ENCODE measurements at regions not wholly inside any gene's neighbourhood (a gene's known extent, or its start where the extent isn't known, plus 50 kb on each side); places are given as distances from the start of the nearest gene placed in this dataset.
A peak's percentile ranks its signal among the peaks of the same experiment; 100 is the strongest.

- peak overlapping the region; percentile 15 to 73 (median 50) for H3K27ac ChIP-seq
- 10 to 50% methylated on average over 10 of the region's 10 CpGs for WGBS, 2 donors
These were observed 441.1 kb upstream of the JARID2 start for GRCh38 chr6:14804785-14805210.

GRCh38 chr6:14806101-14806500 lies 439.8 kb upstream of the JARID2 start:
- Histone ChIP-seq H3K27ac (no peak overlapping the region), H3K27me3 (no peaks in the 10 kb centered on the region), H3K9me3 (no peaks in the 10 kb centered on the region), H3K36me3 (no peaks in the 10 kb centered on the region), H3K4me3 (no peak overlapping the region), H3K4me1 (peaks cover 0 to 17% (median 13%) of the 10 kb centered on the region in 4 donors)
- WGBS, 2 donors = 95 to 96% methylated on average over 2 of the region's 2 CpGs
- DNase-seq = no peak
- TF ChIP-seq POLR2A (IDR thresholded peaks at IDR 0.05) = no peak
- no peak for TF ChIP-seq EP300 (IDR thresholded peaks at IDR 0.05)
- TF ChIP-seq, protein P1, sequence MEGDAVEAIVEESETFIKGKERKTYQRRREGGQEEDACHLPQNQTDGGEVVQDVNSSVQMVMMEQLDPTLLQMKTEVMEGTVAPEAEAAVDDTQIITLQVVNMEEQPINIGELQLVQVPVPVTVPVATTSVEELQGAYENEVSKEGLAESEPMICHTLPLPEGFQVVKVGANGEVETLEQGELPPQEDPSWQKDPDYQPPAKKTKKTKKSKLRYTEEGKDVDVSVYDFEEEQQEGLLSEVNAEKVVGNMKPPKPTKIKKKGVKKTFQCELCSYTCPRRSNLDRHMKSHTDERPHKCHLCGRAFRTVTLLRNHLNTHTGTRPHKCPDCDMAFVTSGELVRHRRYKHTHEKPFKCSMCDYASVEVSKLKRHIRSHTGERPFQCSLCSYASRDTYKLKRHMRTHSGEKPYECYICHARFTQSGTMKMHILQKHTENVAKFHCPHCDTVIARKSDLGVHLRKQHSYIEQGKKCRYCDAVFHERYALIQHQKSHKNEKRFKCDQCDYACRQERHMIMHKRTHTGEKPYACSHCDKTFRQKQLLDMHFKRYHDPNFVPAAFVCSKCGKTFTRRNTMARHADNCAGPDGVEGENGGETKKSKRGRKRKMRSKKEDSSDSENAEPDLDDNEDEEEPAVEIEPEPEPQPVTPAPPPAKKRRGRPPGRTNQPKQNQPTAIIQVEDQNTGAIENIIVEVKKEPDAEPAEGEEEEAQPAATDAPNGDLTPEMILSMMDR (IDR thresholded peaks at IDR 0.05) = no peak
- TF ChIP-seq POLR2AphosphoS5 (IDR thresholded peaks at IDR 0.05) = no peak
- intact Hi-C loops (cut with DNase I) = no loop called here

More at GRCh38 chr6:14804785-14805210, 441.1 kb upstream of the JARID2 start:
- intact Hi-C loops (cut with DNase I) = no loop called here
- Histone ChIP-seq H3K9me3 (no peaks in the 10 kb centered on the region), H3K4me1 (peaks cover 0 to 17% (median 13%) of the 10 kb centered on the region in 4 donors), H3K36me3 (no peaks in the 10 kb centered on the region), H3K27me3 (no peaks in the 10 kb centered on the region), H3K4me3 (no peak overlapping the region)
- TF ChIP-seq, protein P1 (IDR thresholded peaks at IDR 0.05) = no peak
- TF ChIP-seq EP300 (IDR thresholded peaks at IDR 0.05) = peak in 2 of 4 donors; percentile 29 to 55
- TF ChIP-seq POLR2AphosphoS5 (IDR thresholded peaks at IDR 0.05) = peak; percentile 76 to 90 (median 84)
- no peak for TF ChIP-seq POLR2A (IDR thresholded peaks at IDR 0.05)
- DNase-seq = peak; percentile 95

- intact Hi-C loops (cut with DNase I) = no loop called here
- Histone ChIP-seq H3K36me3 (no peaks in the 10 kb centered on the region), H3K27me3 (no peaks in the 10 kb centered on the region), H3K27ac (no peak overlapping the region), H3K4me1 (peaks cover 0 to 17% (median 13%) of the 10 kb centered on the region in 4 donors), H3K4me3 (no peak overlapping the region), H3K9me3 (no peaks in the 10 kb centered on the region)
- TF ChIP-seq, protein P1 (IDR thresholded peaks at IDR 0.05) = no peak
- TF ChIP-seq POLR2AphosphoS5 (IDR thresholded peaks at IDR 0.05) (no peak), EP300 (IDR thresholded peaks at IDR 0.05) (no peak), POLR2A (IDR thresholded peaks at IDR 0.05) (no peak)
- WGBS, 2 donors = 94 to 97% methylated on average over 6 of the region's 6 CpGs
- DNase-seq = no peak
These were observed 438.7 kb upstream of the JARID2 start for GRCh38 chr6:14807130-14807529.

- no peak overlapping the region for H3K4me3 ChIP-seq
- H3K36me3 ChIP-seq = no peaks in the 10 kb centered on the region
- TF ChIP-seq POLR2AphosphoS5 (IDR thresholded peaks at IDR 0.05) = no peak
- TF ChIP-seq, protein P1 (IDR thresholded peaks at IDR 0.05) = no peak
- TF ChIP-seq EP300 (IDR thresholded peaks at IDR 0.05) = no peak
- no peak for TF ChIP-seq POLR2A (IDR thresholded peaks at IDR 0.05)
- WGBS, 2 donors = 94 to 96% methylated on average over 7 of the region's 7 CpGs
- intact Hi-C loops (cut with DNase I) = no loop called here
- H3K9me3 ChIP-seq = no peaks in the 10 kb centered on the region
- peaks cover 0 to 17% (median 13%) of the 10 kb centered on the region in 4 donors for H3K4me1 ChIP-seq
- no peak for DNase-seq
- no peaks in the 10 kb centered on the region for H3K27me3 ChIP-seq
- H3K27ac ChIP-seq = no peak overlapping the region
These were observed 437.9 kb upstream of the JARID2 start for GRCh38 chr6:14807971-14808370.

GRCh38 chr6:14810021-14810420 lies 435.8 kb upstream of the JARID2 start:
- TF ChIP-seq, protein P1 (IDR thresholded peaks at IDR 0.05) = no peak
- no peak for TF ChIP-seq EP300 (IDR thresholded peaks at IDR 0.05)
- no peak for TF ChIP-seq POLR2AphosphoS5 (IDR thresholded peaks at IDR 0.05)
- TF ChIP-seq POLR2A (IDR thresholded peaks at IDR 0.05) = no peak
- H3K27me3 ChIP-seq = no peaks in the 10 kb centered on the region
- H3K4me1 ChIP-seq = peaks cover 0 to 9% (median 5%) of the 10 kb centered on the region in 4 donors
- H3K36me3 ChIP-seq = no peaks in the 10 kb centered on the region
- H3K9me3 ChIP-seq = no peaks in the 10 kb centered on the region
- no peak overlapping the region for H3K4me3 ChIP-seq
- WGBS, 2 donors = 91 to 93% methylated on average over 6 of the region's 6 CpGs
- H3K27ac ChIP-seq = no peak overlapping the region
- no peak for DNase-seq
- intact Hi-C loops (cut with DNase I) = no loop called here

Data from sigmoid colon (tissue), 6 donors.